GM12891 (cell line): ENCODE measurements at regions not wholly inside any gene's neighbourhood (a gene's known extent, or its start where the extent isn't known, plus 50 kb on each side); places are given as distances from the start of the nearest gene placed in this dataset.
"Not testable (repeated sequence)": the region's sequence is repeated elsewhere in the genome, so short reads cannot be mapped to it uniquely, and the experiment has no call there.

Source experiments
- DNase-seq: peaks from one replicate; pipeline ENCODE4 v3.0.0; 2011; ENCODE audit warnings: low spot score; ENCODE audit not compliant: insufficient read length
- FAIRE-seq: peaks from 2 replicates; lab custom pipeline; 2011; peaks lifted over from hg19 to GRCh38; lab: Jason Lieb, UNC
- PAX5 ChIP-seq: IDR thresholded peaks from 2 replicates; pipeline ENCODE4 v1.6.1; 2011; ENCODE audit warnings: low read length, moderate library complexity, mild to moderate bottlenecking; ENCODE audit not compliant: insufficient read depth, severe bottlenecking
- POLR2A ChIP-seq: IDR thresholded peaks from 2 replicates; pipeline ENCODE4 v1.6.1; 2011; ENCODE audit warnings: low read depth, low read length, control low read depth
- POLR2AphosphoS5 ChIP-seq: IDR thresholded peaks from 2 replicates; pipeline ENCODE4 v1.6.1; 2011; ENCODE audit warnings: low read depth, low read length, control low read depth
- POU2F2 ChIP-seq: IDR thresholded peaks from 2 replicates; pipeline ENCODE4 v1.6.1; 2011; ENCODE audit warnings: low read depth, mild to moderate bottlenecking, control low read depth, low read length, moderate library complexity
- SPI1 ChIP-seq: IDR thresholded peaks from 2 replicates; pipeline ENCODE4 v1.6.1; 2011; ENCODE audit warnings: low read depth, low read length, control low read depth
- TAF1 ChIP-seq: IDR thresholded peaks from 2 replicates; pipeline ENCODE4 v1.6.1; 2011; ENCODE audit warnings: low read depth, low read length, control low read depth

DNA sequence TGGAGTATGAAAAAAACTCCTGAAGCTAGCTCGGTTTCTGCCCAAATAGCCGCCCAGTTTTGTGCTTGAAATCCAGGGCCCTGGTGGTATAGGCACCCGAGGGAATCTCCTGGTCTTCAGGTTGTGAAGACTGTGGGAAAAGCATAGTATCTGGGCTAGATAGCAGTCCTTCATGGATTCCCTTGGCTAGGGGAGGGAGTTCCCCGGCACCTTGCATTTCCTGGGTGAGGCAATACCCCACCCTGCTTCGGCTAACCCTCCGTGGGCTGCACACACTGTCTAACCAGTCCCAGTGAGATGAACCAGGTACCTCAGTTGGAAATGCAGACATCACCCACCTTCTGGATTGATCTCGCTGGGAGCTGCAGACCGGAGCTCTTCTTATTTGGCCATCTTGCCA, 184.5 kb upstream of the SLC35B3 start:
- DNase-seq (no peak), FAIRE-seq (no peak)
- TF ChIP-seq POLR2A, result no peak
- TF ChIP-seq PAX5, result no peak
- no peak for TF ChIP-seq TAF1
- no peak for TF ChIP-seq POU2F2
- no peak for TF ChIP-seq SPI1
- TF ChIP-seq POLR2AphosphoS5, result no peak

DNA sequence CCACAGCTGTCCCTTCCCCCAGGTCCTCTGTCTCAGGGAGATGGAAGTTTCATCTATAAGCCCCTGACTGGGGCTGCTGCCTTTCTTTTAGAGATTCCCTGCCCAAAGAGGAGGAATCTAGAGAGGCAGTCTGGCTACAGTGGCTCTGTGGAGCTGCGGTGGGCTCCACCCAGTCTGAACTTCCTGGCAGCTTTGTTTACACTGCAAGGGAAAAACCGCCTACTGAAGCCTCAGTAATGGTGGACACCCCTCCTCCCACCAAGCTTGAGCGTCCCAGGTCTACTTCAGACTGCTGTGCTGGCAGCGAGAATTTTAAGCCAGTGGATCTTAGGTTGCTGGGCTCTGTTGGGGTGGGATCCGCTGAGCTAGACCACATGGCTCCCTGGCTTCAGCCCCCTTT, 184.1 kb upstream of the SLC35B3 start:
- not testable (repeated sequence) for FAIRE-seq

DNA sequence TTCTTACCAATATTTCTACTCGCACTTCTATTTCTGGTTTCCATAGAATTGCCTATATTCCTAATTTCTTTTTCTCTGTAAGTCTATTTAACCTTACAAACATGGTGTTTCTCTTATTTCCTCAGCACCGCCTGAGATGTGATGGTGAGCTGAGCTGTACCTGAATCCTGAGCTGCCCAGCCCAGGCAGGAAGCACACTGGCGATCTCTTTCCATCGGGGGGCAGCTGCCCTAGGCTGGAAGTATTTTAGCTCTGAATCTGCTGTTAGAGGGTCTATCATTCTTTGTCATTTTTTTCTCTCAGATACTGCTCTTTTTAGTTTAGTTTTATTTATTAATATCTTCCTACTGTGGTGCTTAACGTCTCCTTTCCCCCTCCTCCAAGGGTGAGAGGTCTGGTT, 173.4 kb upstream of the SLC35B3 start:
- DNase-seq (no peak), FAIRE-seq (no peak)
- TF ChIP-seq POLR2A (no peak), POU2F2 (no peak), PAX5 (no peak), POLR2AphosphoS5 (no peak), TAF1 (no peak), SPI1 (no peak)

More for the DNA sequence above, 184.1 kb upstream of the SLC35B3 start:
- not testable (repeated sequence) for DNase-seq

DNA sequence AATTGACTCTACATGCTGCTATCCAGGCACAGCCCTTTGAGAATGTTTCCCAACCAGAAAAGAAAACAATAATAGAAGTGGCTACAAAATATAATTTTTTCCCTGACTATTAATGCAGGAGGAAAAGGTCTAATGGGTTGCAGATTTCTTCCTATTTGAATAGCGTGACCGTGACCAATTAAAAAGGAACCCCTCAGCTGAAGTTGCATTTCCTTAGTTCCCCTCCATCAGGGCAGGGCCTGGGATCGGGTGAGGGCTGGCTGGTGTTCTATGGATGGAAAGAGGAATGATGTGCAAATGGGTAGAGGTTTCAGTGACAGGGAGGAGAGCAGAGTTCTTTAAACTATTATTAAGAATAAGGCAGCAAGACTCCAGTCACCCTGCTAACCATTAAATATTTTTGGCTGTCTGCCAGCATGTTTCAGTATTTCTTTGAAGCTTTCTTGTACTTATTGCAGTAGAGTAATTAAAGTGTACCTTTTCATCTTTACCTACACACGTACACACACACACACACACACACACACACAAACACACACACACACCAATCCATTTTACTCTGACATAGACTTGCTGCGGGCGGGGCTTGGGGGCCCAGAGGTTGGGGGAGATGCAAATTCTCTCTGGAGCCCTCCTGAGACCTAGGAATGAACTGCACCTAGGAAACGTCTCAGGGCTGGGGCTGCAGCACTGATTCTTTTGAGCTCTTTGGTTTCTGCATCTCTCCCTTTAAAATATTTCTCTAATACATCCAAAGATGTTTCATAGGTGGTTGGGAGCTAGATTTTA, 154.8 kb upstream of the SLC35B3 start:
- no peak for FAIRE-seq
- TF ChIP-seq PAX5 (no peak), POU2F2 (no peak), POLR2A (no peak), TAF1 (no peak), POLR2AphosphoS5 (no peak), SPI1 (no peak)

DNA sequence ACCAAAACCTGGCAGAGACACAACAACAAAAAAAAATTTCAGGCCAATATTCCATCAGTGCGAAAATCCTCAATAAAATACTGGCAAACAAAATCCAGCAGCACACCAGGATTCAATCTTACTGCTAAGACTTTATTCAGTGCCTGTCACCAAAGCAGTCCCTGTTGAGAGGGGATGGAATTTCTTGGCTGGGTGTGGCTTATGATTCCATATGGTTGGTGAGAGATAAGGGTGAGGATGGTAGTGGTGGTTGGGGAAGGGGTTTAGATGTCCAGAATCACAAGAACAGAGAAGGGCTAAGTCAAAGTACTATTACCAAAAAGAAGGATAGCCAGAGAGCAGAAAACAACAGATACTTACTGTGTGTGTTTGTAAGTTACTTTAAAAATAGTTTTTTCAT, 152.8 kb upstream of the SLC35B3 start:
- TF ChIP-seq POU2F2 (no peak), POLR2AphosphoS5 (no peak), TAF1 (no peak), POLR2A (no peak), PAX5 (no peak), SPI1 (no peak)
- DNase-seq, result no peak
- FAIRE-seq, result no peak

More for the DNA sequence above, 154.8 kb upstream of the SLC35B3 start:
- no peak for DNase-seq

DNA sequence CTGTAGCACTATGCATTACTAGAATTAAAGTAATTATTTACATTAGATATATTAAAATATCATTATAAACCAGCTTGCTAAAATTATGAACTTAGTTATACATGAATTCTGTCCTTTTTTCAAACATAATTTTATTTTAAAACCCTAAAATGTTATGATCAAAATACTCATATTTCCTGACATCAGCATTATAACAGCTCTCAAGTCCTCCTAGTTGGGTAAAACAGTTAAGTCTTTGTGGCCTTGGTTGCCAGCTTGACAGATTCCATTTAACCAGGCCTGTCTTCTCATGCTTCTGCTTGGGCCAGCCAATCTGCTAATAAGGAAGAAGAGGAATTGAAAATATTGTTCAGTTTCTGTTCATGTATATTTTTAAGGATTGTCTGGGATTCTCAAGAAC, 147.9 kb upstream of the SLC35B3 start:
- TF ChIP-seq POLR2A, result no peak
- TF ChIP-seq PAX5, result no peak
- TF ChIP-seq SPI1, result no peak
- TF ChIP-seq TAF1, result no peak
- TF ChIP-seq POU2F2, result no peak
- TF ChIP-seq POLR2AphosphoS5, result no peak
- FAIRE-seq, result no peak
- no peak for DNase-seq

DNA sequence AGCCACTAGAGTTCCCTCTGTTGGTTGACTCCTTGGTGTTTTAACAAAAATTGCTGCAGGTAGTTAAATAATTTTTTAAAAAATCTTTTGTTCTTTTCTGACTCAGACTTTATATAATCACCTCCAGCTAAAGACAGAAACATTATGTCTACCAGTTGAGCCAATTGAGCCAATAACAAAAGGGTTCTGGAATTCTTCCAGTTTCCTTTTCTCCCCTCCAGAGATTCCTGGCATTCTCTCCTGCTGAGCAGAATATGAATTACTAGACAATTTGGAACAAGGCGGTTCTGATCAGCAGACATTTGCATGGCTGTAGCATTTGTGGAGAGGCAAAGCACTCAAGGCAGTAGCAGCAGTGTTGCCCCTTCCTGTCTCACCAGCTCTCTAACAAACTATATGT, 144.0 kb upstream of the SLC35B3 start:
- DNase-seq (no peak), FAIRE-seq (no peak)
- TF ChIP-seq PAX5, result no peak

DNA sequence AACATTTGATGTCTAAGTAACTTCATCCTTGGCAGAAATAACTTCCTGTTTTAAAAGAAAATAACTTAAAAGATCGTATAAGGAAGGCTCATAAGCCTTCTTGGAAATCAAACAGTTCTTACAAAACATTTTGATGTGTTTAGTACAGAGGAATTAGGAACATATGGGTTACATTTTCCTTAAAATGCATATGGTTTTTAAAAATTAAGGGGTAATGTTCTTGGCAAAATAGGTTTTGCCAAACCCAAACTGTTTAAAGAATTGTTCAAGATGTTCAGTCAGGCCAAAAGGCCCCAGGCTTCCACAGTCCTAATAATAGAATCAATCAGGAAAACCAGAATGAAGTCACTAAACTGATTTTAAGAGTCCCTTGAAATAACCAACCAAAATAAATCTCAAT, 142.7 kb upstream of the SLC35B3 start:
- TF ChIP-seq POU2F2 (no peak), POLR2AphosphoS5 (no peak), TAF1 (no peak), PAX5 (no peak), SPI1 (no peak), POLR2A (no peak)
- no peak for DNase-seq
- no peak for FAIRE-seq

DNA sequence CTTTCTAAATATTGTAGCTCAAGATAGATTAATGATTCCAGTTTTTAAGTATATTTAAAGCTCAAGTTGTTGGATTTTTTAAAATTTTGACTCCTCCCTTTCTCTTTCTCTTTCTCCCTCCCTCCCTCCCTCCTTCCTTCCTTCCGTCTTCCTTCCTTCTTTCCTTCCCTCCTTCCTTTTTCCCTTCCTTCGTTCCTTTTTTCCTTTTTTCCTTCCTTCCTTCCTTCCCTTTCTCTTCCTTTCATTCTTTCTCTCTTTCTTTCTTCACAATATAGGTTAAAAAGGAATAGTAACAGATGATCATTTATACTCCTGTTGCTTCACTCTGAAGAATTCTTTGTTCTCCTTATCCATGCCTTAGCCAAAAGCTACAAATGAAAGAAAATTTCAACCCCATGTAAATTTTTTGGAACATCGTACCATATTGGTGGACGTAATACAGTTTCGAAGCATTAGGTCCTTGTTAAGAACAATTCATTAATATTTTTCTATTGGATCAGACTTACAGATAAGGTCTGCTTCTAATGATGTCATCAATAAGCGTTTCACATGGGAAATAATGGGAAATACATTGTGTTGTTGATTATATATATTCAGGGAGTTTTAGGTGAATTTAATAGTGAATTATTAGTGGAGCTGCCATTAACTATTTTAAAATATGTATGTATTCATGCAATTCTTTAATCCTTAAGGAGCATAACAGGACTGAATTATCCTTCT, 139.6 kb upstream of the SLC35B3 start:
- no peak for TF ChIP-seq PAX5
- no peak for TF ChIP-seq SPI1
- no peak for TF ChIP-seq POLR2AphosphoS5
- TF ChIP-seq POLR2A, result no peak
- TF ChIP-seq TAF1, result no peak
- no peak for TF ChIP-seq POU2F2
- FAIRE-seq (no peak), DNase-seq (no peak)

DNA sequence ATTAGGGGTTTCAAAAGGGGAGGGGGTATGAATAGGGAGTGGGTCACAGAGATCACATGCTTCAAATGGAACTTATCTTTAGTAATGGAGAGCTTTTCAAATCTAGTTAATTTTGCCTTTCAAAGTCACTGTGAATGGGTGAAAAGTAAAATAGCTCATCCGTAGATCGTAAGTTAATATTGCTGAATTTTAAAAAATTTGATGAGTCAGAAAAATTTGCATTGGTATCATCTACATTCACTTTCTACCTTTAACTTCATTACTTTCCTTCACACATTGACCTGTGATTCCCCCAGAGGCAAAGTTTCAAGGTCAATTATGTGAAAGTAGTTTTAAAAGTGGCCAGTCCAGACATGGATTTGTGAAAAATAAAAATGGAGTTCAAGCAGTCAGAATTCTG, 139.0 kb upstream of the SLC35B3 start:
- DNase-seq, result no peak
- TF ChIP-seq PAX5 (no peak), POLR2A (no peak), POLR2AphosphoS5 (no peak), SPI1 (no peak), POU2F2 (no peak), TAF1 (no peak)
- FAIRE-seq, result no peak

DNA sequence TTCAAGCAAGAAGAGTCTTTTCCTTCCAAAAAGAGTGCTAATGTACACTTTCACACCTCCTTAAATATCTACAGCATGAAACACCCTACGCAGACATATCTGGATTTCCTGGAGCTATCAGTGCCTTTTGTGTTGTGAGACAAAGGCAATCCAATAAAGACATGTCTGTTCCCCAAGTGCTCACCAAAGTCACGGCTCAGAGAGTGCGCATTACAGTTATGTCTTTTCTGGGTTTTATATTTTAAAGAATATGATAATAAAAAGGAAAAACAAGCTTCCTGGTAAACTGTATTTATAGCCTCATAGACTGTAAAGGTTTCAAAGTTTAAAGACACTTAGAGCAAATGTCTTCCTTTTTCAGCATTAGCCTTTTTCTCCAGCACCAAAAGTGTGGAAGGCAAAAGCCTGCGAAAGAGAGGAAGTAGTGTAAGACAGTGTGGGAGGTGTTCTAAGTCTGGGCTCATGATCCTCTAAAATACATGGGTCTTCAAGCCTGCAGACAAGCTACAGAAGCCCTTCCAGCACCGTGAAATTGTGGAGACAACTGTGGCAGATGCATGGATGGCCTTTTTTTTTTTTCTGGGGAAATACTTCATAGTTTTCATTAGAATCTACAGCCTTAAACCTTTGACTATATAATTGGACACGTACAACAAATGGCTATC, 135.0 kb upstream of the SLC35B3 start:
- DNase-seq (no peak), FAIRE-seq (no peak)
- TF ChIP-seq SPI1 (no peak), POU2F2 (no peak), POLR2A (no peak), TAF1 (no peak), PAX5 (no peak), POLR2AphosphoS5 (no peak)
